ENCODE measurements at regions not wholly inside any gene's neighbourhood (a gene's known extent, or its start where the extent isn't known, plus 50 kb on each side); places are given as distances from the start of the nearest gene placed in this dataset.

- no peak for DNase-seq
Measured at GRCh38 chr5:129821477-129822131, 73.7 kb downstream of the MINAR2 start.

GRCh38 chr5:129830288-129830687, 74.0 kb upstream of the CHSY3 start:
- DNase-seq: no peak

DNA sequence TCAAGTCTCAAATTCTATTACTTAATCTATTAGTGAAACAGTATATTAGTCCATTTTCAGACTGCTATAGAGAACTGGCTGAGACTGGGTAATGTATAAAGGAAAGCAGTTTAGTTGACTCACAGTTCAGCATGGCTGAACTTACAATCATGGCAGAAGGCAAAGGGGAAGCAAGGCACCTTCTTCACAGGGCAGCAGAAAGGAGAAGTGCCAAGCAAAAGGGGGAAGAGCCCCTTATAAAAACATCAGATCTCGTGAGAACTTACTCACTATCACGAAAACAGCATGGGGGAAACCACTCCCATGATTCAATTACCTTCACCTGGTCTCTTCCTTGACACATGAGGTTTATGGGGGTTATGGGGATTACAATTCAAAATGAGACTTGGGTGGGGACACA, 67.9 kb upstream of the CHSY3 start:
- no peak for DNase-seq

DNA sequence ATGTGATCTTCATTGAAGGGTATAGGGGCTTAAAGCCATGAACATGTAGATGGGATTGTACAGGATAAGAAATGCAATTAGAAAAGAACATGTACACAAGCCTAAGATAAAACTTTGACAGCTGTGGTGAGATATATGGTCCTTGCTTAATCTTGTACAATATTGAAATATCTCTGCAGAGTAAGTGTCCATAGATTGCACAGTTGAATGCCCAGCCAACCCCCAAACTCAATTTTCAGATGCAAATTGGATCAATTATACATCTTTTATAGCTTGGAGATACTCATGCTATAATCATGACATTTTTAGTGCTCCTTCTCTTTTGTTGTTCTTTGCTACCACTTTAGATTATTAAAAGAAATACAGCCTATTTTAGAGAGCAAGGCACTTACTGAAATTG, 59.5 kb upstream of the CHSY3 start:
- no peak for DNase-seq

GRCh38 chr5:129852747-129853352, 51.4 kb upstream of the CHSY3 start:
- DNase-seq: peak; percentile 76 to 79

GRCh38 chr5:129853588-129853987, 50.7 kb upstream of the CHSY3 start:
- no peak for DNase-seq
